ENCODE measurements at regions not wholly inside any gene's neighbourhood (a gene's known extent, or its start where the extent isn't known, plus 50 kb on each side); places are given as distances from the start of the nearest gene placed in this dataset.

GRCh38 chr4:19645589-19645988, 606.1 kb upstream of the SLIT2 start:
- no peak for TF ChIP-seq MAFF (IDR thresholded peaks at IDR 0.05; ENCODE audit: low read depth, low read length)
- no peak for TF ChIP-seq SP2 (CRISPR knock-in tag; IDR thresholded peaks at IDR 0.05)

Data from HepG2 (cell line).